ENCODE measurements at regions not wholly inside any gene's neighbourhood (a gene's known extent, or its start where the extent isn't known, plus 50 kb on each side); places are given as distances from the start of the nearest gene placed in this dataset.

DNA sequence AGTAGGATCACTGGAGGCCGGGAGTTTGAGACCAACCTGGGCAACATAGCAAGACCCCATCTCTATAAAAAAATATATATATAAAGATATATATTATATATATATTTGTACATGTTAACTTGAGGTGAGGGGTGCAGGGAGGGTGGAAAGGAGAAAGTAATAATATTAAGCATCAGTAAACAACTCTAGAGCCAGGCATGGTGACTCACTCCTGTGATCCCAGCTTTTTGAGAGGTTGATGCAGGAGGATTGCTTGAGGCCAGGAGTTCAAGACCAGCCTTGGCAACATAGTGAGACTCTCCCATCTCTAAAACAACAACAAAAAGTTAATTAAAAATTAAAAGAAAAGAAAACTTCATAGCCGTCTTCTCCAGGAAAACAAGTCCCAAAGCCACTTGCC lies 61.7 kb upstream of the SMURF2 start:
- TF ChIP-seq TAF1 (IDR thresholded peaks at IDR 0.05; ENCODE audit: low read depth), result no peak
- TF ChIP-seq EP300 (IDR thresholded peaks at IDR 0.05; ENCODE audit: borderline replicate concordance), result no peak
